Lung (tissue), 11 donors: ENCODE measurements at regions not wholly inside any gene's neighbourhood (a gene's known extent, or its start where the extent isn't known, plus 50 kb on each side); places are given as distances from the start of the nearest gene placed in this dataset.

ENCODE experiments used
- ATAC-seq: fragments of 200-7000 bp; cut with Tn5 transposase; one replicate; pipeline ENCODE4 v1.9.1; 2020; ENCODE audit warnings: moderate number of reproducible peaks; ENCODE audit not compliant: insufficient read depth, low FRiP score
- DNase-seq, 3 donors: peaks; one replicate each; pipeline ENCODE4 v3.0.0-alpha.2; 2013 to 2017
- H3K27ac ChIP-seq, 2 donors: one replicate each; pipeline ENCODE4 v1.5.1; 2013; ENCODE audit warnings: mild to moderate bottlenecking in 2 of 2, moderate library complexity in 2 of 2, control low read depth in 1 of 2, inconsistent platforms in 1 of 2, low read depth in 1 of 2, low read length in 1 of 2
- H3K27me3 ChIP-seq, 3 donors: one replicate each; pipeline ENCODE4 v1.5.1; 2013; ENCODE audit warnings: low read length in 2 of 3; ENCODE audit not compliant: control insufficient read depth in 3 of 3, insufficient read depth in 3 of 3
- H3K36me3 ChIP-seq, 4 donors: one replicate each; pipeline ENCODE4 v1.5.1; 2013; ENCODE audit warnings: low read length in 4 of 4, mild to moderate bottlenecking in 1 of 4, moderate library complexity in 1 of 4; ENCODE audit not compliant: control insufficient read depth in 4 of 4, insufficient read depth in 4 of 4
- H3K4me1 ChIP-seq, 5 donors: one replicate each; pipeline ENCODE4 v1.5.1; 2013; ENCODE audit warnings: low read length in 5 of 5, mild to moderate bottlenecking in 2 of 5, moderate library complexity in 1 of 5; ENCODE audit not compliant: control insufficient read depth in 5 of 5, insufficient read depth in 5 of 5
- H3K4me3 ChIP-seq: one replicate; pipeline ENCODE4 v1.5.1; 2013; ENCODE audit warnings: mild to moderate bottlenecking, control low read depth, moderate library complexity
- H3K9ac ChIP-seq, 2 donors: one replicate each; pipeline ENCODE4 v1.5.1; 2013; ENCODE audit warnings: low read length in 2 of 2, control low read depth in 1 of 2; ENCODE audit not compliant: insufficient read depth in 1 of 2
- H3K9me3 ChIP-seq, 4 donors: one replicate each; pipeline ENCODE4 v1.5.1; 2013; ENCODE audit warnings: low read length in 3 of 4, mild to moderate bottlenecking in 1 of 4, moderate library complexity in 1 of 4; ENCODE audit not compliant: control insufficient read depth in 4 of 4, insufficient read depth in 3 of 4
- WGBS, 2 donors: extraction: QIAGEN DNeasy Blood & Tissue Kit; methylation state at CpG; one replicate each; pipeline ENCODE4 v1.1.7; 2013; 5-methylcytosine and 5-hydroxymethylcytosine counted together
- TF ChIP-seq, protein P1 (sequence below): IDR thresholded peaks from 2 replicates; pipeline ENCODE4 v1.5.1; 2012; ENCODE audit warnings: mild to moderate bottlenecking; ENCODE audit errors: control extremely low read depth, extremely low read depth
- donor health status: control.
- donor health status: control.
- donor health status: Bipolar disorder and iron deficiency.
- donor health status: healthy.
- donor health status: DM: yes; HTN: yes; CAD: no.

DNA sequence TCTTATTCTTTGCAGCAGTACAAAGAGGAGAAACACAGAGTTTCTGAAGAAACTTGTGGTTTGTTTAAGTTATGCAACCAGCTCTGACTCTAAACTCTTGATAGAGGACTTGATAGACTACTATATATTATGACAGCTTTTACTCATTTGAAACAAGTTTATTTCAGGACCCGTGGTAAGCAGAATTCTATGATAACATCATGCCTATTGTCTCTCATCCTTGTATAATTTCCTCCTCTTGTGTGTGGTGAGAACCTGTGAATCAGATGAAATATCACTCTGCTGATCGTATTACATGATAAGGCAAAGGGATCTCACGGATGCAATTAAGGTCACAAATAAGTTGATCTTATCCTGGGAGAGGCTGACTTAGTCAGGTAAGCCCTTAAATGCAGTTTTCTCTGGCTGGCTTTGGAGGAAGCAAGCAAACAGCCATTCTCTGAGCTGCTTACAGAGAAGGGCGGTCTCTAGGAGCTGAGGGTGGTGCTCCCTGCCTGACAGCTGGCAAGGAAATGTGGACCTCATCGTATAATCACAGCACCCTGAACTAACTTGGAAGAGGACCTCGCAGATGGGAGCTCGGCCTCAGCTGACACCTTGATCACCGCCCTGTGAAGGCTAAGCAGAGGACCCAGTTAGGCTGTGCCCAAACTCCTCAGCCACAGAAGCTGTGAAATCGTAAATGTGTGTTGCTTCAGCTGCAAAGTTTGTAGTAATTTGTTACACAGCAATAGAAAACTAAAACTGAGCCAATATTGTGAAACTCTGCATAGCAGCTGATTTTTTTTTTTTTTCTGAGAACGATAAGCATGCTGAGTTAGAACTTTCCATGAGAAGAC lies 151.1 kb upstream of the DPT start:
- DNase-seq (peak; percentile 45 to 93 (median 87)), ATAC-seq (peak; percentile 10)
- TF ChIP-seq, protein P1, sequence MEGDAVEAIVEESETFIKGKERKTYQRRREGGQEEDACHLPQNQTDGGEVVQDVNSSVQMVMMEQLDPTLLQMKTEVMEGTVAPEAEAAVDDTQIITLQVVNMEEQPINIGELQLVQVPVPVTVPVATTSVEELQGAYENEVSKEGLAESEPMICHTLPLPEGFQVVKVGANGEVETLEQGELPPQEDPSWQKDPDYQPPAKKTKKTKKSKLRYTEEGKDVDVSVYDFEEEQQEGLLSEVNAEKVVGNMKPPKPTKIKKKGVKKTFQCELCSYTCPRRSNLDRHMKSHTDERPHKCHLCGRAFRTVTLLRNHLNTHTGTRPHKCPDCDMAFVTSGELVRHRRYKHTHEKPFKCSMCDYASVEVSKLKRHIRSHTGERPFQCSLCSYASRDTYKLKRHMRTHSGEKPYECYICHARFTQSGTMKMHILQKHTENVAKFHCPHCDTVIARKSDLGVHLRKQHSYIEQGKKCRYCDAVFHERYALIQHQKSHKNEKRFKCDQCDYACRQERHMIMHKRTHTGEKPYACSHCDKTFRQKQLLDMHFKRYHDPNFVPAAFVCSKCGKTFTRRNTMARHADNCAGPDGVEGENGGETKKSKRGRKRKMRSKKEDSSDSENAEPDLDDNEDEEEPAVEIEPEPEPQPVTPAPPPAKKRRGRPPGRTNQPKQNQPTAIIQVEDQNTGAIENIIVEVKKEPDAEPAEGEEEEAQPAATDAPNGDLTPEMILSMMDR, result no peak
- Histone ChIP-seq H3K36me3 (no peaks in the 10 kb centered on the region), H3K9me3 (no peaks in the 10 kb centered on the region), H3K9ac (peak overlapping the region in 1 of 2 donors; percentile 8), H3K27me3 (no peaks in the 10 kb centered on the region), H3K4me3 (no peak overlapping the region), H3K27ac (peak overlapping the region in 1 of 2 donors; percentile 68), H3K4me1 (peaks cover 0 to 30% (median 16%) of the 10 kb centered on the region in 5 donors)
- WGBS, 2 donors, result 34 to 51% methylated on average over 10 of the region's 10 CpGs

DNA sequence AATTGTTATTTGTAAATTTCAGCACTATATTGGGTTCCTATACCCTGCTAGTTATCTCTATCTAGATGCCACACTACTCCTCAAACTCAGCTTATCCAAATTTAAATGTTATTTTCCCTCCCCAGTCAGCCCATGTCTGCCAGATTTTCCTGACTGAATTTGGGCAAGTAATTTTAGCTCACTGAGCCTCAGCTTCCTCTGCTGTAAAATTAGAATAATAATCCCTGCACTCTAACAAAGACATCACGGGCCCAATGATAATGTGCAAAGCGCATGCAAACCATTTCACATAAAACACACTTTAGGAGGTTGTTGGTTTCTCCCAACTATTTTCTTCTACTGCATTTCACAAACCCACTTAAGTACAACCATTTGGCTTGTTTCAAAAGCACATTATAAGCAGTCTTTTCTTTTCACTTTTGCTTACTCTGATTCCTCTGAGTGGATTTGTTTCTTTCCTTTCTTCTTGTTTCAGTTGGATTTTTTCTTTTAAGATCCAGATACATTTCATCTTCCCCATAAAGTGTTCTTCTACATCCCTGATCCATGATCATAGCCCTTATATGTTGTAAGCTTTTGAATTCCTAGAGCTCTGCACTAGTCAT lies 152.8 kb upstream of the DPT start:
- WGBS, 2 donors, result 88 to 95% methylated on average over 2 of the region's 2 CpGs
- no peaks in the 10 kb centered on the region for H3K9me3 ChIP-seq
- ATAC-seq, result no peak
- no peak overlapping the region for H3K27ac ChIP-seq
- no peaks in the 10 kb centered on the region for H3K27me3 ChIP-seq
- peak in 2 of 3 donors; percentile 72 to 89 for DNase-seq
- no peak overlapping the region for H3K9ac ChIP-seq
- H3K36me3 ChIP-seq, result no peaks in the 10 kb centered on the region
- peaks cover 0 to 30% (median 16%) of the 10 kb centered on the region in 5 donors for H3K4me1 ChIP-seq
- TF ChIP-seq, protein P1, result no peak
- no peak overlapping the region for H3K4me3 ChIP-seq

DNA sequence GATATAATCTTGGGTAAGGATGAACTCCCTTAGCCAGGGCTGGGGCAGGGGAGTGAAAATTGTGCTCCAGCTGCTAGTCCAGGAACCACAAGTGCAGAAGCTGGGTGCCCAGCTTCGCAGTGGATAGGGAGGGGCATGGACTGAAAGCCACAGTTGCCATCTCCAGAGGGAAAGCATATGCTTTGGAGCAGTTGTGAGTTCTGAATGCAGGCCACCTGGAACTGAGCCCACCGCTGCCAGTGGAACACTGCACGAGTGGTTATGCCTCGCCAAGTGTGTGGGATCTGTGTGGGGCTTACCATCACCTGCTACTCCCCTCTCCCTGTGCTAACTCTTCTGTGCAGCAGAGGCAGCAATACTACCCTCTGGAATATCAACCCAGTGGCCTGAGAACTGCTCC lies 158.4 kb upstream of the DPT start:
- DNase-seq, result no peak
- WGBS, 2 donors, result 71 to 84% methylated on average over 4 of the region's 4 CpGs
- Histone ChIP-seq H3K9me3 (peaks cover 0 to 5% (median 0%) of the 10 kb centered on the region in 4 donors), H3K4me3 (peak overlapping the region; percentile 8), H3K9ac (no peak overlapping the region), H3K4me1 (peaks cover 0 to 3% (median under 1%) of the 10 kb centered on the region in 5 donors), H3K27ac (no peak overlapping the region), H3K36me3 (no peaks in the 10 kb centered on the region), H3K27me3 (no peaks in the 10 kb centered on the region)
- TF ChIP-seq, protein P1, result no peak
- ATAC-seq, result no peak
